ENCODE measurements at regions not wholly inside any gene's neighbourhood (a gene's known extent, or its start where the extent isn't known, plus 50 kb on each side); places are given as distances from the start of the nearest gene placed in this dataset.

- TF ChIP-seq CTCF (conservative IDR thresholded peaks at IDR 0.05 in 1 of 2, IDR thresholded peaks at IDR 0.05 in 1 of 2; ENCODE audit: low read depth in 1 of 2, low read length in 2 of 2) = no peak
- TF ChIP-seq EZH2 (IDR thresholded peaks at IDR 0.05; ENCODE audit: low read length, missing control alignments) = no peak
Measured at GRCh38 chr1:217373761-217374701, 256.9 kb downstream of the GPATCH2 start.

Measured in fibroblast of lung (primary cell).